Kidney (tissue), 13 donors: ENCODE measurements at regions not wholly inside any gene's neighbourhood (a gene's known extent, or its start where the extent isn't known, plus 50 kb on each side); places are given as distances from the start of the nearest gene placed in this dataset.
A peak's percentile ranks its signal among the peaks of the same experiment; 100 is the strongest.

Source experiments
- DNase-seq, 5 donors: peaks; one replicate each; pipeline ENCODE4 v3.0.0-alpha.2; 2013 to 2020
- FAIRE-seq: peaks from 2 replicates; lab custom pipeline; 2012; peaks lifted over from hg19 to GRCh38; lab: Jason Lieb, UNC
- H3K27ac ChIP-seq, 2 donors: one replicate each; pipeline ENCODE4 v1.7.0; 2013; ENCODE audit warnings: low read depth in 2 of 2, low read length in 2 of 2, inconsistent platforms in 1 of 2
- H3K27me3 ChIP-seq: one replicate; pipeline ENCODE4 v1.7.1; 2013; ENCODE audit warnings: low read length, inconsistent platforms; ENCODE audit not compliant: control insufficient read depth, insufficient read depth
- H3K36me3 ChIP-seq, 3 donors: one replicate each; pipeline versions ENCODE4 v1.7.0 to v1.7.1; 2013; ENCODE audit warnings: low read length in 3 of 3, control low read depth in 1 of 3, inconsistent platforms in 1 of 3; ENCODE audit not compliant: insufficient read depth in 3 of 3, control insufficient read depth in 2 of 3
- H3K4me1 ChIP-seq, 3 donors: one replicate each; pipeline versions ENCODE4 v1.7.0 to v1.7.1; 2013; ENCODE audit warnings: low read length in 3 of 3, inconsistent platforms in 1 of 3, low read depth in 1 of 3; ENCODE audit not compliant: control insufficient read depth in 2 of 3, insufficient read depth in 2 of 3
- H3K4me3 ChIP-seq, 3 donors: one replicate each; pipeline versions ENCODE4 v1.7.0 to v1.8.1; 2013; ENCODE audit warnings: low read length in 3 of 3, control low read depth in 1 of 3, inconsistent platforms in 1 of 3
- H3K9ac ChIP-seq, 3 donors: one replicate each; pipeline versions ENCODE4 v1.7.0 to v1.7.1; 2013; ENCODE audit warnings: low read length in 3 of 3, control low read depth in 1 of 3, inconsistent platforms in 1 of 3
- H3K9me3 ChIP-seq, 3 donors: one replicate each; pipeline versions ENCODE4 v1.7.0 to v1.7.1; 2013; ENCODE audit warnings: low read length in 3 of 3, control low read depth in 1 of 3, inconsistent platforms in 1 of 3; ENCODE audit not compliant: control insufficient read depth in 2 of 3, insufficient read depth in 1 of 3
- intact Hi-C: fragments of 100-400 bp; cut with DNase I; formaldehyde crosslinking; loops from one replicate; pipeline ENCODE4 v1.11.1; 2022
- TF ChIP-seq, protein P1 (sequence below): IDR thresholded peaks from 3 replicates; pipeline ENCODE4 v1.5.1; 2012; ENCODE audit warnings: mild to moderate bottlenecking, moderate library complexity, borderline replicate concordance; ENCODE audit not compliant: insufficient read depth; ENCODE audit errors: extremely low read depth
- donor health status: control.
- donor health status: control.
- donor health status: control.
- donor health status: control.
- donor health status: control.
- donor health status: DM: yes; HTN: yes; CAD: no.
- donor health status: Normal renal cell carcinoma (clear cell type).

DNA sequence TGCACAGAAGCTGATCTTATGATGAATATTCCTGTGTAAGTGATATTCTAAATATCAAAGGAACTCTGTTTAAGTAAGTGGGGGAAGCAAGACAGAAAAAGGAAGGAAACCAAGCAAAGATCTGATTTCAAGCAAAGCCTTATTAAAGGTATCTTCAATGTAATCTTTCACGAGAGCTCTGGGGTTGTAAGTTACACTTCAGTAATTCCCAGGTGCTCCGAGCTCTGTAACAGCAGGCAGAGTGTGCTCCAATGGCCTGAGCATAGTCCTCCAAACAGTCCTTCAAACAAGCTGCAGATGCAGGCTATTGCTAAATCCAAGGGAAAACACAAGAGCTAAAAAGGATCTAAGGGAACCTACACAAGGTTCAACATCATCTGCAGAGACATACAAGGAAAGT, 949.7 kb upstream of the TMPRSS15 start:
- Histone ChIP-seq H3K9ac (no peak overlapping the region), H3K4me3 (no peak overlapping the region), H3K27ac (no peak overlapping the region), H3K36me3 (no peaks in the 10 kb centered on the region), H3K4me1 (no peaks in the 10 kb centered on the region), H3K9me3 (no peaks in the 10 kb centered on the region), H3K27me3 (no peaks in the 10 kb centered on the region)
- DNase-seq (peak in 4 of 5 donors; percentile 27 to 71 (median 48)), FAIRE-seq (no peak)
- intact Hi-C loops = no loop called here
- TF ChIP-seq, protein P1, sequence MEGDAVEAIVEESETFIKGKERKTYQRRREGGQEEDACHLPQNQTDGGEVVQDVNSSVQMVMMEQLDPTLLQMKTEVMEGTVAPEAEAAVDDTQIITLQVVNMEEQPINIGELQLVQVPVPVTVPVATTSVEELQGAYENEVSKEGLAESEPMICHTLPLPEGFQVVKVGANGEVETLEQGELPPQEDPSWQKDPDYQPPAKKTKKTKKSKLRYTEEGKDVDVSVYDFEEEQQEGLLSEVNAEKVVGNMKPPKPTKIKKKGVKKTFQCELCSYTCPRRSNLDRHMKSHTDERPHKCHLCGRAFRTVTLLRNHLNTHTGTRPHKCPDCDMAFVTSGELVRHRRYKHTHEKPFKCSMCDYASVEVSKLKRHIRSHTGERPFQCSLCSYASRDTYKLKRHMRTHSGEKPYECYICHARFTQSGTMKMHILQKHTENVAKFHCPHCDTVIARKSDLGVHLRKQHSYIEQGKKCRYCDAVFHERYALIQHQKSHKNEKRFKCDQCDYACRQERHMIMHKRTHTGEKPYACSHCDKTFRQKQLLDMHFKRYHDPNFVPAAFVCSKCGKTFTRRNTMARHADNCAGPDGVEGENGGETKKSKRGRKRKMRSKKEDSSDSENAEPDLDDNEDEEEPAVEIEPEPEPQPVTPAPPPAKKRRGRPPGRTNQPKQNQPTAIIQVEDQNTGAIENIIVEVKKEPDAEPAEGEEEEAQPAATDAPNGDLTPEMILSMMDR = no peak

DNA sequence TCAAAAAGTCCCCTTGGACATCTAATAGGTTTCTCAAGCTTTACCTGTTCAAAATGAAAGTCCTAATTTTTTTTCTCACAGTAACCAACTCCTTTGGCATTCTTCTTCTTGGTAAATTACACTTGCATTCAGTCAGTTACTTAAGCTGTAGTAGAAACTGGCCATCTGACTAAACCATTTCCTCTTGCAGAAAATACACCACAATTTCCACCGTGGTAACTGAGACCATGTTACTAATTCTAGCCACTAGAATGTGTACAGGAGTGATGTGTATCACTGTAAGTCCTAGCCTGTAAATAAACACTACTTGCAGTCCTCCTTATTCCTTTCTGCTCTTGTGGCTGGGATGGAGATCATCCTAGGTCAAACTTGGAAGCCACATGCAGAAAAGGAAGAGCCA, 965.4 kb upstream of the TMPRSS15 start:
- Histone ChIP-seq H3K4me3 (no peak overlapping the region), H3K4me1 (no peaks in the 10 kb centered on the region), H3K27ac (no peak overlapping the region), H3K9me3 (no peaks in the 10 kb centered on the region), H3K9ac (no peak overlapping the region), H3K36me3 (no peaks in the 10 kb centered on the region), H3K27me3 (no peaks in the 10 kb centered on the region)
- DNase-seq (no peak), FAIRE-seq (no peak)
- TF ChIP-seq, protein P1 = no peak
- intact Hi-C loops = no loop called here

DNA sequence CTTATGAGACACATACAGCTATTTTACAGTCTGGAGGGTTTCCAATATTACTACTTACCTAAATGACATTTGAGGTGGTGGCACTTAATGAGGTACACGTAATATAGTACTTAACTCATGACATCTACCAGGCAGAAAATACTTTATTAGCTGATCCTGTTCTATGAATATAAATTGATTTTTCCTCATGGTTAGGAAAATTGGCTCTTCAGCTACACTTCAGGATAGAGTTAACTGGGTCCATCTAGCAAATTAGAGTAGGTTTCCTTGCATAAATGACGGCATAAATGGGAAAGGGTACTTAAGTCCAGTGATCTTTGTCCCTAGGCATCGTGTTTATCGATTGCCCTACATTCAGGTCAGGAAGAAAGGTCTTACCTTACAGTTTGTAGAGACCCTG, 988.8 kb upstream of the TMPRSS15 start:
- Histone ChIP-seq H3K9ac (no peak overlapping the region), H3K4me3 (no peak overlapping the region), H3K9me3 (no peaks in the 10 kb centered on the region), H3K4me1 (no peaks in the 10 kb centered on the region), H3K27ac (no peak overlapping the region), H3K27me3 (no peaks in the 10 kb centered on the region), H3K36me3 (no peaks in the 10 kb centered on the region)
- intact Hi-C loops = no loop called here
- TF ChIP-seq, protein P1 = no peak
- DNase-seq (no peak), FAIRE-seq (no peak)

DNA sequence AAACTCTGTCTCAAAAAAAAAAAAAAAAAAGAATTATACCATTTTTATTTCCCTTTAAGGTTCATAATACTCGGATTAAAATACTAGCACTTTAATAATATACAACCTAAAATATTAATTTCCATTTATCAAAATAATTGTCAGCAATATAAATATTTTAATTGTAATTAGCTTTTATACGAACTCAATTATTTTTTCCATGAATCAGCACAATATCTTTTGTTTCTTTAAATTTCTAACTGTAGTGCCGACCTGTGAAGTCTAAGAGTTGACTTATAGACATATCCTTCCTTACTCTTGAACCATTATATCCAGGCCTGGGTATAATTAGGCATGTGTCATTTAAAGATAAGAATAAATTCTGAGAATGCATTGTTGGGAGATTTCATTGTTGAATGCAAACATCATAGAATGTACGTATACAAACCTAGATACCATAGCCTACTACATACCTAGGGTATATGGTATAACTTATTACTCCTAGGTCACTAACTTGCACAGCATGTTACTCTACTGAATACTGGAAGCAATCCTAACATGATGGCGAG, 996.7 kb upstream of the TMPRSS15 start:
- FAIRE-seq = no peak
- intact Hi-C loops = no loop called here

More for the DNA sequence above, 996.7 kb upstream of the TMPRSS15 start:
- H3K27ac ChIP-seq = no peak overlapping the region
- no peaks in the 10 kb centered on the region for H3K36me3 ChIP-seq
- H3K27me3 ChIP-seq = no peaks in the 10 kb centered on the region
- no peak overlapping the region for H3K9ac ChIP-seq
- H3K4me1 ChIP-seq = no peaks in the 10 kb centered on the region
- no peak for DNase-seq
- no peaks in the 10 kb centered on the region for H3K9me3 ChIP-seq
- H3K4me3 ChIP-seq = no peak overlapping the region
- TF ChIP-seq, protein P1 = no peak
